ENCODE measurements at regions not wholly inside any gene's neighbourhood (a gene's known extent, or its start where the extent isn't known, plus 50 kb on each side); places are given as distances from the start of the nearest gene placed in this dataset.

- TF ChIP-seq BHLHE40 (IDR thresholded peaks at IDR 0.05; ENCODE audit: borderline replicate concordance in 1 of 2, low read depth in 2 of 2, low read length in 1 of 2) (no peak), ESRRA (IDR thresholded peaks at IDR 0.05; ENCODE audit: low read length) (no peak), IKZF2 (IDR thresholded peaks at IDR 0.05) (no peak), SMARCA5 (IDR thresholded peaks at IDR 0.05) (no peak), NR2F1 (conservative IDR thresholded peaks at IDR 0.05) (no peak), POLR2AphosphoS5 (IDR thresholded peaks at IDR 0.05; ENCODE audit: low read length) (no peak)
Measured at GRCh38 chr10:37563107-37563714, 294.2 kb downstream of the ZNF248 start (continued).

GRCh38 chr10:37552881-37553280, 304.5 kb downstream of the ZNF248 start:
- in situ Hi-C loops (cut with MboI), result no loop called here
- Histone ChIP-seq H3K27ac (ENCODE audit: control insufficient read depth, insufficient read depth) (no peak overlapping the region), H3K9ac (ENCODE audit: control insufficient read depth, insufficient read depth, low read length) (no peak overlapping the region), H3K4me1 (ENCODE audit: control insufficient read depth, insufficient read depth, low read length) (no peaks in the 10 kb centered on the region), H3K9me3 (replicated peaks; ENCODE audit: control insufficient read depth, insufficient read depth, low read length) (no peaks in the 10 kb centered on the region), H3K4me3 (no peak overlapping the region), H3K36me3 (ENCODE audit: control insufficient read depth in 2 of 2, insufficient read depth in 2 of 2, low read length in 1 of 2) (no peaks in the 10 kb centered on the region), H3K27me3 (replicated peaks in 1 of 2; ENCODE audit: control insufficient read depth in 2 of 2, insufficient read depth in 2 of 2, low read length in 1 of 2) (no peaks in the 10 kb centered on the region), H2AFZ (ENCODE audit: control insufficient read depth, low read depth, low read length) (no peak overlapping the region), H4K20me1 (ENCODE audit: control insufficient read depth, insufficient read depth) (no peaks in the 10 kb centered on the region), H3K4me2 (ENCODE audit: control insufficient read depth, insufficient read depth) (no peak overlapping the region), H3K79me2 (ENCODE audit: control insufficient read depth, insufficient read depth, low read length) (no peaks in the 10 kb centered on the region)
- CTCF ChIA-PET, result no interaction called here
- TF ChIP-seq HSF1 (IDR thresholded peaks at IDR 0.05; ENCODE audit: low read depth, low read length) (no peak), EED (IDR thresholded peaks at IDR 0.05; ENCODE audit: low read depth) (no peak), EGR1 (IDR thresholded peaks at IDR 0.05; ENCODE audit: borderline replicate concordance in 1 of 2, low read depth in 2 of 2, low read length in 2 of 2) (no peak)
- BruUV-seq (replicated peaks), result no TSS peak
- FAIRE-seq (no peak), ATAC-seq (no peak), DNase-seq (ENCODE audit: low read depth, low spot score) (no peak)
- RAD21 ChIA-PET (ENCODE audit: unreplicated experiment), result no interaction called here
- SMC1A ChIA-PET (ENCODE audit: uncharacterized antibody, unreplicated experiment), result no interaction called here
- 31% methylated on average over 1 of the region's 1 CpG for WGBS (ENCODE audit: insufficient coverage, insufficient replicate concordance, low lambda C conversion rate, missing lambda C conversion rate)
- intact Hi-C loops (cut with micrococcal nuclease; ENCODE audit: unreplicated experiment), result no loop called here
- POLR2A ChIA-PET, result no interaction called here

Measured in GM12878 (cell line).